Endodermal cell (in vitro differentiated cells): ENCODE measurements at regions not wholly inside any gene's neighbourhood (a gene's known extent, or its start where the extent isn't known, plus 50 kb on each side); places are given as distances from the start of the nearest gene placed in this dataset.
A peak's percentile ranks its signal among the peaks of the same experiment; 100 is the strongest.

Experiments used
- DNase-seq: peaks from one replicate; pipeline ENCODE4 v3.0.0-alpha.2; 2017
- H3K27ac ChIP-seq: 2 replicates; pipeline ENCODE4 v1.5.1; 2013; ENCODE audit warnings: mild to moderate bottlenecking, low read depth, low read length, moderate library complexity
- H3K27me3 ChIP-seq: 2 replicates; pipeline ENCODE4 v1.6.1; 2013; ENCODE audit warnings: mild to moderate bottlenecking, low read length, moderate library complexity; ENCODE audit not compliant: insufficient read depth, control insufficient read depth, poor library complexity, severe bottlenecking
- H3K36me3 ChIP-seq: 2 replicates; pipeline ENCODE4 v1.7.0; 2013; ENCODE audit warnings: mild to moderate bottlenecking, low read length, moderate library complexity; ENCODE audit not compliant: control insufficient read depth, insufficient read depth
- H3K4me1 ChIP-seq: one replicate; pipeline ENCODE4 v1.7.0; 2013; ENCODE audit warnings: low read length; ENCODE audit not compliant: control insufficient read depth, insufficient read depth
- H3K4me3 ChIP-seq: 2 replicates; pipeline ENCODE4 v1.5.1; 2013; ENCODE audit warnings: mild to moderate bottlenecking, low read length, moderate library complexity
- H3K9ac ChIP-seq: 2 replicates; pipeline ENCODE4 v1.6.1; 2013; ENCODE audit warnings: mild to moderate bottlenecking, low read length, moderate library complexity; ENCODE audit not compliant: poor library complexity, severe bottlenecking; ENCODE audit errors: extremely low read depth
- H3K9me3 ChIP-seq: 2 replicates; pipeline ENCODE4 v1.6.1; 2013; ENCODE audit warnings: mild to moderate bottlenecking, low read length, moderate library complexity; ENCODE audit not compliant: control insufficient read depth
- H3K27ac Mint-ChIP-seq: 2 replicates; pipeline ENCODE4 v1.8.0; 2020; ENCODE audit warnings: mixed read lengths
- H3K27me3 Mint-ChIP-seq: 2 replicates; pipeline ENCODE4 v1.8.0; 2021; ENCODE audit warnings: mild to moderate bottlenecking, mixed read lengths; ENCODE audit not compliant: insufficient read depth
- H3K36me3 Mint-ChIP-seq: 2 replicates; pipeline ENCODE4 v1.8.0; 2020; ENCODE audit warnings: low read depth, mixed read lengths
- H3K4me1 Mint-ChIP-seq: 2 replicates; pipeline ENCODE4 v1.8.0; 2020; ENCODE audit warnings: mixed read lengths
- H3K4me3 Mint-ChIP-seq: 2 replicates; pipeline ENCODE4 v1.8.0; 2020; ENCODE audit warnings: mild to moderate bottlenecking, moderate library complexity, mixed read lengths
- H3K9me3 Mint-ChIP-seq: 2 replicates; pipeline ENCODE4 v1.8.0; 2020; ENCODE audit warnings: mild to moderate bottlenecking, mixed read lengths
- WGBS, 2 experiments: methylation state at CpG; one replicate each; pipeline versions ENCODE4 v1.1.5 to v1.1.7; 2013; ENCODE audit warnings: missing lambda C conversion rate in 2 of 2, mixed read lengths in 1 of 2; ENCODE audit not compliant: insufficient coverage in 1 of 2, insufficient read length in 1 of 2; 5-methylcytosine and 5-hydroxymethylcytosine counted together
- TF ChIP-seq, protein P1 (sequence below): fragments of 200-600 bp; sonication (generic); conservative IDR thresholded peaks from 2 replicates; pipeline ENCODE4 v1.5.0; 2021; ENCODE audit warnings: antibody characterized with exemption, mild to moderate bottlenecking

DNA sequence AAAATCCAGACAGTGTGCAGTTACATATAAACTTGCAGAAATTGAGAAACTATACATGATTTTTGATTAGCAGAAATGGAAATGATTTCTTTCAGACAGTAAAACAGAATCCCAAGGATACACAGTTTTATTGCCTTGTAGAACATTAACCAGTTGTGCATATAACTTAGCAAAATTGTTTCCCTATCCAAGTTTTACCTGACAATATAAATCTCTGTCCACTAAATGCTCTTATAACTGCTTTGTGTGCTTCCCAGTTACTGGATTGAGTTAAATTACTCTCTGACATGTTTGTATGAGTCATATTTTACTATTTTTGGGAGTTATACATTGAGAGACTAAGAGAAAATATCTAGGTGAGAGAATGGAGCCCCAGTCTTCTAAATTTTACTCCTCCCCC lies 563.4 kb downstream of the SH2D4B start:
- H3K9me3 ChIP-seq = no peaks in the 10 kb centered on the region
- Mint-ChIP-seq H3K36me3 (no peaks in the 10 kb centered on the region), H3K27me3 (no peaks in the 10 kb centered on the region), H3K4me3 (no peak overlapping the region), H3K27ac (no peak overlapping the region), H3K9me3 (no peaks in the 10 kb centered on the region), H3K4me1 (no peaks in the 10 kb centered on the region)
- no peaks in the 10 kb centered on the region for H3K4me1 ChIP-seq
- H3K4me3 ChIP-seq = no peak overlapping the region
- no peak overlapping the region for H3K9ac ChIP-seq
- no peaks in the 10 kb centered on the region for H3K36me3 ChIP-seq
- H3K27me3 ChIP-seq = no peaks in the 10 kb centered on the region
- H3K27ac ChIP-seq = no peak overlapping the region
- DNase-seq = no peak
- TF ChIP-seq, protein P1, sequence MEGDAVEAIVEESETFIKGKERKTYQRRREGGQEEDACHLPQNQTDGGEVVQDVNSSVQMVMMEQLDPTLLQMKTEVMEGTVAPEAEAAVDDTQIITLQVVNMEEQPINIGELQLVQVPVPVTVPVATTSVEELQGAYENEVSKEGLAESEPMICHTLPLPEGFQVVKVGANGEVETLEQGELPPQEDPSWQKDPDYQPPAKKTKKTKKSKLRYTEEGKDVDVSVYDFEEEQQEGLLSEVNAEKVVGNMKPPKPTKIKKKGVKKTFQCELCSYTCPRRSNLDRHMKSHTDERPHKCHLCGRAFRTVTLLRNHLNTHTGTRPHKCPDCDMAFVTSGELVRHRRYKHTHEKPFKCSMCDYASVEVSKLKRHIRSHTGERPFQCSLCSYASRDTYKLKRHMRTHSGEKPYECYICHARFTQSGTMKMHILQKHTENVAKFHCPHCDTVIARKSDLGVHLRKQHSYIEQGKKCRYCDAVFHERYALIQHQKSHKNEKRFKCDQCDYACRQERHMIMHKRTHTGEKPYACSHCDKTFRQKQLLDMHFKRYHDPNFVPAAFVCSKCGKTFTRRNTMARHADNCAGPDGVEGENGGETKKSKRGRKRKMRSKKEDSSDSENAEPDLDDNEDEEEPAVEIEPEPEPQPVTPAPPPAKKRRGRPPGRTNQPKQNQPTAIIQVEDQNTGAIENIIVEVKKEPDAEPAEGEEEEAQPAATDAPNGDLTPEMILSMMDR = no peak

DNA sequence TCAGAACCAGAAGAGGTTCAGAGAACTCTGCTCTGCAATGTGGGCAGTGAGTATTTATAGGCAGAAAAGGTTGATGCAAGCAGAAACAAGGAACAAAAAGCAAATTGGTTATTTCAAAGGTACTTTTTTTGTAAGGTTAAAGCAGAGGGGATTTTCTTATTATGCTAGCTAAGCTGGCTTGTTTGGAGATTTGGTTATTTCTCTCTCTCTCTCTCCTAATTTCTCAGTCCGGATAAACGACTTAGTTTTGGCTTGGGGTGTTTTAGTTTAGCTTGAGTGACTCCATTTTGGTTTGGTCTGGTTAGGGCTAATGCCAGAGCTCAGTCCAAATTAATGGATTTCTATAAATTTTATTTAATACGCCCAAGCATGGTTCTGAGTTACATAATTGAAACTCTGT lies 566.8 kb downstream of the SH2D4B start:
- no peak overlapping the region for H3K4me3 ChIP-seq
- Mint-ChIP-seq H3K36me3 (no peaks in the 10 kb centered on the region), H3K27ac (no peak overlapping the region), H3K9me3 (no peaks in the 10 kb centered on the region), H3K27me3 (no peaks in the 10 kb centered on the region), H3K4me1 (peaks cover 5% of the 10 kb centered on the region), H3K4me3 (no peak overlapping the region)
- TF ChIP-seq, protein P1 = no peak
- no peaks in the 10 kb centered on the region for H3K4me1 ChIP-seq
- DNase-seq = no peak
- WGBS, 2 experiments = 89 to 90% methylated on average over 1 of the region's 3 CpGs
- H3K9ac ChIP-seq = no peak overlapping the region
- H3K36me3 ChIP-seq = no peaks in the 10 kb centered on the region
- H3K9me3 ChIP-seq = no peaks in the 10 kb centered on the region
- no peaks in the 10 kb centered on the region for H3K27me3 ChIP-seq
- H3K27ac ChIP-seq = no peak overlapping the region

DNA sequence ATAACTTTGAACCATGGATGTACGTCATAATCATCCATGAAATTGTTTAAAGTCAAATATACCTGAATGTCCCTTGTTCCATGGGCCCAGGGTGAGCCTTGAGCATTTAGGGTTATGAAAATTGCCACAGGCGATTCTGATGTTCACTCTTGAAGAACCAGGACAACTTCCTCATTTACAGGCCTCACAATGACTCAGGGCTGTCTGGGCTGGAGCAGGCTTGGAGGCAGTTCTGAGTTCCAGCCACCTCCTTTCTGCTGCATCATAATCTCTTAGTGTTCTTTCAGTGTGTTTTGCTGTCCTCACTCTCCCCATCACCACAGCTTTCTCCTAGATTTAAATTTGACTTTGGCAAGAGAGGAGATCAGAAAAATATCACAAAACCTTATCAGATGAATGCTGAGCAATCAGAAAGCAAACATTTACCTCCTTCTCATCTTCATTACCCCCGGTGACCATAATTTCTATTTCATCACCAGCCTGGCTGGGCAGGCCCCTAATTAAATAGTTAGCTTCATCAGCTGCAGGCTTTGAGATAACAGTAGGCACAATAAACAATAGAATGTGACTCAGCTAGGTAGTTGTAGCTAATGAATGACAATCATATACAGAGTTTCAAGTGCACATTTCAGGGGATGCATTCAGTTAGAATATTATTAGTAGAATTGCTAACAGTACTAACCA lies 571.0 kb downstream of the SH2D4B start:
- Mint-ChIP-seq H3K27me3 (no peaks in the 10 kb centered on the region), H3K4me3 (no peak overlapping the region), H3K4me1 (peaks cover 5% of the 10 kb centered on the region), H3K36me3 (no peaks in the 10 kb centered on the region), H3K27ac (peak overlapping the region; percentile 31), H3K9me3 (peaks cover 1% of the 10 kb centered on the region)
- Histone ChIP-seq H3K4me1 (no peaks in the 10 kb centered on the region), H3K9me3 (no peaks in the 10 kb centered on the region), H3K4me3 (no peak overlapping the region), H3K9ac (no peak overlapping the region), H3K36me3 (no peaks in the 10 kb centered on the region), H3K27ac (no peak overlapping the region), H3K27me3 (no peaks in the 10 kb centered on the region)
- DNase-seq = no peak
- 89 to 100% methylated on average over 2 to 3 of the region's 3 CpGs for WGBS, 2 experiments
- TF ChIP-seq, protein P1 = no peak
